SK-N-SH treated with all-trans-retinoic acid at 6 μM for 48 hours (cell line): ENCODE measurements at regions not wholly inside any gene's neighbourhood (a gene's known extent, or its start where the extent isn't known, plus 50 kb on each side); places are given as distances from the start of the nearest gene placed in this dataset.

Experiments
- ATAC-seq: fragments of 200-7000 bp; cut with Tn5 transposase; 3 replicates; pipeline ENCODE4 v1.9.1; 2020; ENCODE audit warnings: mild to moderate bottlenecking, moderate library complexity
- ARNTL ChIP-seq: fragments of 450-650 bp; formaldehyde crosslinking; IDR thresholded peaks from 2 replicates; pipeline ENCODE4 v1.5.0; 2020; ENCODE audit warnings: low read depth, mild to moderate bottlenecking, moderate library complexity, borderline replicate concordance
- BACH2 ChIP-seq: fragments of 250-450 bp; sonication (Bioruptor Pico); IDR thresholded peaks from 2 replicates; pipeline ENCODE4 v1.9.0; 2021; ENCODE audit warnings: mild to moderate bottlenecking, borderline replicate concordance
- CREB5 ChIP-seq: fragments of 250-450 bp; sonication (Bioruptor Pico); IDR thresholded peaks from 2 replicates; pipeline ENCODE4 v1.5.1; 2020; ENCODE audit warnings: low read depth, mild to moderate bottlenecking, moderate library complexity
- CSDC2 ChIP-seq: fragments of 250-450 bp; sonication (Bioruptor Pico); IDR thresholded peaks from 2 replicates; pipeline ENCODE4 v1.5.0; 2020; ENCODE audit warnings: mild to moderate bottlenecking, moderate library complexity
- CSRNP3 ChIP-seq: fragments of 250-450 bp; sonication (Bioruptor Pico); IDR thresholded peaks from 2 replicates; pipeline ENCODE4 v1.5.1; 2021; ENCODE audit warnings: mild to moderate bottlenecking, moderate library complexity
- ESRRG ChIP-seq: fragments of 250-450 bp; sonication (Bioruptor Pico); IDR thresholded peaks from 2 replicates; pipeline ENCODE4 v1.6.1; 2021; ENCODE audit warnings: mild to moderate bottlenecking
- GLIS3 ChIP-seq: fragments of 250-450 bp; sonication (Bioruptor Pico); IDR thresholded peaks from 2 replicates; pipeline ENCODE4 v1.5.0; 2020; ENCODE audit warnings: mild to moderate bottlenecking, moderate library complexity
- ISL1 ChIP-seq: fragments of 250-450 bp; sonication (Bioruptor Pico); IDR thresholded peaks from 2 replicates; pipeline ENCODE4 v2.1.2; 2022; ENCODE audit warnings: mild to moderate bottlenecking, moderate library complexity
- OSR1 ChIP-seq: fragments of 250-450 bp; sonication (Bioruptor Pico); IDR thresholded peaks from 2 replicates; pipeline ENCODE4 v1.8.0; 2022; ENCODE audit warnings: moderate library complexity, mild to moderate bottlenecking, inconsistent platforms
- PATZ1 ChIP-seq: fragments of 250-450 bp; sonication (Bioruptor Pico); IDR thresholded peaks from 2 replicates; pipeline ENCODE4 v1.8.0; 2020; ENCODE audit warnings: mild to moderate bottlenecking, moderate library complexity, borderline replicate concordance
- POU6F1 ChIP-seq: fragments of 250-450 bp; sonication (Bioruptor Pico); IDR thresholded peaks from 2 replicates; pipeline ENCODE4 v1.8.0; 2021; ENCODE audit warnings: low read depth, mild to moderate bottlenecking, moderate library complexity, borderline replicate concordance
- PPARA ChIP-seq: fragments of 250-450 bp; sonication (Bioruptor Pico); IDR thresholded peaks from 2 replicates; pipeline ENCODE4 v1.5.0; 2020; ENCODE audit warnings: mild to moderate bottlenecking, borderline replicate concordance
- RARB ChIP-seq: fragments of 250-450 bp; sonication (Bioruptor Pico); IDR thresholded peaks from 2 replicates; pipeline ENCODE4 v1.8.0; 2021; ENCODE audit warnings: mild to moderate bottlenecking, moderate library complexity
- SNAI2 ChIP-seq: fragments of 250-450 bp; sonication (Bioruptor Pico); IDR thresholded peaks from 2 replicates; pipeline ENCODE4 v1.5.0; 2020; ENCODE audit warnings: mild to moderate bottlenecking, moderate library complexity
- TCF4 ChIP-seq: fragments of 250-450 bp; sonication (Bioruptor Pico); IDR thresholded peaks from 2 replicates; pipeline ENCODE4 v1.8.0; 2021; ENCODE audit warnings: mild to moderate bottlenecking, moderate library complexity, borderline replicate concordance
- TOX ChIP-seq: fragments of 250-450 bp; sonication (Bioruptor Pico); IDR thresholded peaks from 2 replicates; pipeline ENCODE4 v1.8.0; 2021; ENCODE audit warnings: mild to moderate bottlenecking, moderate library complexity, borderline replicate concordance
- TSHZ2 ChIP-seq: fragments of 250-450 bp; sonication (Bioruptor Pico); IDR thresholded peaks from 2 replicates; pipeline ENCODE4 v1.5.0; 2020; ENCODE audit warnings: mild to moderate bottlenecking, moderate library complexity
- ZFP3 ChIP-seq: fragments of 250-450 bp; sonication (Bioruptor Pico); IDR thresholded peaks from 2 replicates; pipeline ENCODE4 v1.5.0; 2020; ENCODE audit warnings: mild to moderate bottlenecking, moderate library complexity
- ZFP30 ChIP-seq: fragments of 450-650 bp; formaldehyde crosslinking; IDR thresholded peaks from 2 replicates; pipeline ENCODE4 v1.5.0; 2022; ENCODE audit warnings: mild to moderate bottlenecking, moderate library complexity
- ZNF565 ChIP-seq: fragments of 450-650 bp; formaldehyde crosslinking; conservative IDR thresholded peaks from 2 replicates; pipeline ENCODE4 v1.5.0; 2020; ENCODE audit warnings: low read depth, mild to moderate bottlenecking, moderate library complexity
- ZNF70 ChIP-seq: fragments of 450-650 bp; formaldehyde crosslinking; IDR thresholded peaks from 2 replicates; pipeline ENCODE4 v1.5.0; 2020; ENCODE audit warnings: mild to moderate bottlenecking, moderate library complexity

- no peak for TF ChIP-seq CREB5 (CRISPR knock-in tag)
- no peak for TF ChIP-seq GLIS3 (CRISPR knock-in tag)
- no peak for TF ChIP-seq TOX (CRISPR knock-in tag)
- no peak for TF ChIP-seq CSRNP3 (CRISPR knock-in tag)
- no peak for TF ChIP-seq RARB (CRISPR knock-in tag)
- TF ChIP-seq BACH2 (CRISPR knock-in tag), result no peak
- TF ChIP-seq ISL1 (CRISPR knock-in tag), result no peak
Observed at GRCh38 chr5:74199436-74200210, 440.9 kb downstream of the ENC1 start (continued).

GRCh38 chr5:74199005-74199404, 441.5 kb downstream of the ENC1 start:
- TF ChIP-seq TSHZ2 (no peak), ZNF70 (no peak), CSRNP3 (CRISPR knock-in tag) (no peak), CSDC2 (CRISPR knock-in tag) (no peak), PPARA (CRISPR knock-in tag) (no peak), POU6F1 (CRISPR knock-in tag) (no peak), GLIS3 (CRISPR knock-in tag) (no peak), ZNF565 (CRISPR knock-in tag) (no peak), BACH2 (CRISPR knock-in tag) (no peak), ISL1 (CRISPR knock-in tag) (no peak)
- no peak for ATAC-seq

GRCh38 chr5:74198156-74198555, 442.4 kb downstream of the ENC1 start:
- no peak for ATAC-seq
- no peak for TF ChIP-seq PATZ1 (CRISPR knock-in tag)
- TF ChIP-seq RARB (CRISPR knock-in tag), result no peak
- no peak for TF ChIP-seq ARNTL (CRISPR knock-in tag)
- no peak for TF ChIP-seq SNAI2 (CRISPR knock-in tag)
- no peak for TF ChIP-seq PPARA (CRISPR knock-in tag)
- no peak for TF ChIP-seq POU6F1 (CRISPR knock-in tag)
- no peak for TF ChIP-seq OSR1
- TF ChIP-seq BACH2 (CRISPR knock-in tag), result no peak
- no peak for TF ChIP-seq ESRRG
- no peak for TF ChIP-seq ZFP3
- no peak for TF ChIP-seq CSRNP3 (CRISPR knock-in tag)
- TF ChIP-seq ZNF70, result no peak
- no peak for TF ChIP-seq ZFP30 (CRISPR knock-in tag)
- no peak for TF ChIP-seq CSDC2 (CRISPR knock-in tag)
- no peak for TF ChIP-seq TCF4 (CRISPR knock-in tag)
